ENCODE measurements at regions not wholly inside any gene's neighbourhood (a gene's known extent, or its start where the extent isn't known, plus 50 kb on each side); places are given as distances from the start of the nearest gene placed in this dataset.

DNA sequence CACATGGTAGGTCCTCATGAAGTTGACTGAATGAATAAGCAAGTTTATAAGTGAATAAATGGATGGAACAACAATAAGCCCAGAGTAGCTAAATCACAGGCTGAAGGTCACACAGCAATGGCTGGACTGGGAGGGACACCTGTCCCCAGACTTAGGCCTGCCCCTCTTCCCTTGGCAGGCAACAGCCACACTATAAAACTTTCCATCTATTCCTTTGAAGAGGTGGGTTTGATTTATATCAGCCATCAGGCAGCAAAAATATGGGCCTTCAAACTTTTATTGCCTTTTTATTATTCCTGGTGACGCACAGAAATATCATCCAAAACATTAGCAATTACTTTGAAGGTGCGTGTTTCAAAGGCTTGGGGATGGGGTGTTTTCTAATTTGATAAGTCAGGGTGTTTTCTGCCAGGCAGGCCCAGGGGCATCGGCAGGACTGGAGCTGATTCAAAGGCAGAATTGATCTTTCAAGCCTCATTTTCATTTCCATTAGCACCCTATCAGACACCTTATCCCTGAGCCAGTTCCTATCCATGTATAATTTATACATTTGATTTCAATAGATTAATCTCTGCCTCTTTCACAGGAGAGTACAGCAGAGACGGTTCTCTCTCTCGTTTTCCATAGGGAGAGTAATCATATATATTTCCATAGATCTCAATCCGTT, 67.2 kb upstream of the LYRM9 start:
- no peak for TF ChIP-seq CTCF (IDR thresholded peaks at IDR 0.05)
- no peak for TF ChIP-seq EZH2 (IDR thresholded peaks at IDR 0.05)
- TF ChIP-seq EZH2phosphoT487 (IDR thresholded peaks at IDR 0.05): no peak
